ENCODE measurements at regions not wholly inside any gene's neighbourhood (a gene's known extent, or its start where the extent isn't known, plus 50 kb on each side); places are given as distances from the start of the nearest gene placed in this dataset.

- TF ChIP-seq POLR2A (IDR thresholded peaks at IDR 0.05) (no peak), CTCF (IDR thresholded peaks at IDR 0.05) (no peak)
Observed at GRCh38 chr2:205848601-205849000, 166.3 kb downstream of the NRP2 start.

All from lower leg skin (tissue), 3 donors.